ENCODE measurements at regions not wholly inside any gene's neighbourhood (a gene's known extent, or its start where the extent isn't known, plus 50 kb on each side); places are given as distances from the start of the nearest gene placed in this dataset.

DNA sequence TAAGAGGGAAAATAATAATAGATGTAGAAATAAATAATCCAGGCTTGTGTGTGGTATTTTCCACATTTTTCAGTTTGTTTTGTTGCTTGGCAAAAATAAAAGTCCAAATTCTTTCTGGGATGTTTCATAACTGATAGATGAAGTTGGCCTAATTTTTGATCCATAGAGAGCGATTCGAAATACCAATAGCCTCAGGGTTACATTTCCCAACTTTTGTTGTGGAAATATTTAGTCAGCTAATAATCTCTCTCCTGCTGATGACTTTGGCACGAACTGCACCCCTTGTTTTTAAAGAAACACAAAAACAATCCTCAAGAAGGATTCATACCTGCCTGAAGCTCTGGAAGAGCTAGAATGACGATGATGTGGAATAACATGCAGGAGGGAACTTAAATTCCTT, 483.2 kb downstream of the ADRA2A start:
- Mint-ChIP-seq H3K36me3 (ENCODE audit: insufficient read depth, unreplicated experiment) (no peaks in the 10 kb centered on the region), H3K27me3 (ENCODE audit: unreplicated experiment) (no peaks in the 10 kb centered on the region), H3K27ac (ENCODE audit: unreplicated experiment) (no peak overlapping the region), H3K4me3 (ENCODE audit: low read depth, unreplicated experiment) (no peak overlapping the region), H3K4me1 (ENCODE audit: low read depth, unreplicated experiment) (no peaks in the 10 kb centered on the region), H3K9me3 (ENCODE audit: low read depth, unreplicated experiment) (peaks cover 2% of the 10 kb centered on the region)
- BruUV-seq (replicated peaks) = no TSS peak
- intact Hi-C loops (cut with micrococcal nuclease; ENCODE audit: unreplicated experiment) = no loop called here
- CTCF ChIA-PET = no interaction called here
- no peak for DNase-seq
- TF ChIP-seq, protein P1, sequence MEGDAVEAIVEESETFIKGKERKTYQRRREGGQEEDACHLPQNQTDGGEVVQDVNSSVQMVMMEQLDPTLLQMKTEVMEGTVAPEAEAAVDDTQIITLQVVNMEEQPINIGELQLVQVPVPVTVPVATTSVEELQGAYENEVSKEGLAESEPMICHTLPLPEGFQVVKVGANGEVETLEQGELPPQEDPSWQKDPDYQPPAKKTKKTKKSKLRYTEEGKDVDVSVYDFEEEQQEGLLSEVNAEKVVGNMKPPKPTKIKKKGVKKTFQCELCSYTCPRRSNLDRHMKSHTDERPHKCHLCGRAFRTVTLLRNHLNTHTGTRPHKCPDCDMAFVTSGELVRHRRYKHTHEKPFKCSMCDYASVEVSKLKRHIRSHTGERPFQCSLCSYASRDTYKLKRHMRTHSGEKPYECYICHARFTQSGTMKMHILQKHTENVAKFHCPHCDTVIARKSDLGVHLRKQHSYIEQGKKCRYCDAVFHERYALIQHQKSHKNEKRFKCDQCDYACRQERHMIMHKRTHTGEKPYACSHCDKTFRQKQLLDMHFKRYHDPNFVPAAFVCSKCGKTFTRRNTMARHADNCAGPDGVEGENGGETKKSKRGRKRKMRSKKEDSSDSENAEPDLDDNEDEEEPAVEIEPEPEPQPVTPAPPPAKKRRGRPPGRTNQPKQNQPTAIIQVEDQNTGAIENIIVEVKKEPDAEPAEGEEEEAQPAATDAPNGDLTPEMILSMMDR (IDR thresholded peaks at IDR 0.05; ENCODE audit: unreplicated experiment) = no peak

DNA sequence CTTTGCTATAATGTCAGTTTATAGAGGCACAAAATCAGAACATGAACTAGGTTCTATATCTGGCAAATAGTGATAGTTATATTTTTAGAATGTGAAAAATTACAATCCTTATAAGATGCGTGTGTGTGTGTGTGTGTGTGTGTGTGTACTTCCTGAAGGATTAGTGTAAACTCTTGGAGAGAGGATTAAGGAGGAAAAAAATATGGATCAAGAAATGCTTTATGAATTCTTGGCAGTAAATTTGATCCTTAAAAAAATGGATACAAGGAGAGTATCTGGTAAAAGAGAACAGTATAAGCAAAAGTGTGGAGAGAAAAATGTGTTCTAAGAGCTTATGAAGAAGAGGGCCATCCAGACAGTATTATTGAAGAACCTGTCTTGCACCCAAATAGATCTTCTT, 484.3 kb downstream of the ADRA2A start:
- H3K9me3 Mint-ChIP-seq (ENCODE audit: low read depth, unreplicated experiment) = peaks cover 2% of the 10 kb centered on the region

DNA sequence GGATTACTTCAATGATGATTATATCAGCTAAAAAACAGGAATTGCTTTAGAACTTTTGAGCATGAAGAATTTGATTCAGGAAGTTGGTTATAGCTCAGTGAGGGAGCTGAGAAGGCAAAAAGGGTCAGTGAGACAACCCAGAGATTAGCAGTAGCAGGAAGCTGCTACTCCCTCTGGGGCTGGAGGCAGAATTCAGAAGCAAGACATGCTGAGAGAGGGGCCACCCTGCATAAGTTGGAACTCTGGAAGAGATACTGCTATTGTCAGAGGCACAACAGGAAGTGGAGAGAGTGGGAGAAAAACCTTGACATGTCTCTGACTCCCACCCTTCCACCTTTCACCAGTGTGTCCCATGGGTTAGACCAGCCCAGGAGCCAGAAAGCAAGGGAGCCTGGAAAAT, 488.7 kb downstream of the ADRA2A start:
- H3K9me3 Mint-ChIP-seq (ENCODE audit: low read depth, unreplicated experiment) = peaks cover 5% of the 10 kb centered on the region
- H3K27ac Mint-ChIP-seq (ENCODE audit: unreplicated experiment) = no peak overlapping the region
- no peaks in the 10 kb centered on the region for H3K36me3 Mint-ChIP-seq (ENCODE audit: insufficient read depth, unreplicated experiment)
- CTCF ChIA-PET = no interaction called here
- H3K4me1 Mint-ChIP-seq (ENCODE audit: low read depth, unreplicated experiment) = no peaks in the 10 kb centered on the region
- BruUV-seq (replicated peaks) = no TSS peak
- TF ChIP-seq, protein P1 (IDR thresholded peaks at IDR 0.05; ENCODE audit: unreplicated experiment) = no peak
- DNase-seq = no peak
- H3K4me3 Mint-ChIP-seq (ENCODE audit: low read depth, unreplicated experiment) = no peak overlapping the region
- no peaks in the 10 kb centered on the region for H3K27me3 Mint-ChIP-seq (ENCODE audit: unreplicated experiment)
- intact Hi-C loops (cut with micrococcal nuclease; ENCODE audit: unreplicated experiment) = no loop called here

More for the DNA sequence above, 484.3 kb downstream of the ADRA2A start:
- Mint-ChIP-seq H3K4me3 (ENCODE audit: low read depth, unreplicated experiment) (no peak overlapping the region), H3K27ac (ENCODE audit: unreplicated experiment) (no peak overlapping the region), H3K27me3 (ENCODE audit: unreplicated experiment) (no peaks in the 10 kb centered on the region), H3K36me3 (ENCODE audit: insufficient read depth, unreplicated experiment) (no peaks in the 10 kb centered on the region), H3K4me1 (ENCODE audit: low read depth, unreplicated experiment) (no peaks in the 10 kb centered on the region)
- no TSS peak for BruUV-seq (replicated peaks)
- TF ChIP-seq, protein P1 (IDR thresholded peaks at IDR 0.05; ENCODE audit: unreplicated experiment) = no peak
- no peak for DNase-seq
- CTCF ChIA-PET = no interaction called here
- intact Hi-C loops (cut with micrococcal nuclease; ENCODE audit: unreplicated experiment) = no loop called here

DNA sequence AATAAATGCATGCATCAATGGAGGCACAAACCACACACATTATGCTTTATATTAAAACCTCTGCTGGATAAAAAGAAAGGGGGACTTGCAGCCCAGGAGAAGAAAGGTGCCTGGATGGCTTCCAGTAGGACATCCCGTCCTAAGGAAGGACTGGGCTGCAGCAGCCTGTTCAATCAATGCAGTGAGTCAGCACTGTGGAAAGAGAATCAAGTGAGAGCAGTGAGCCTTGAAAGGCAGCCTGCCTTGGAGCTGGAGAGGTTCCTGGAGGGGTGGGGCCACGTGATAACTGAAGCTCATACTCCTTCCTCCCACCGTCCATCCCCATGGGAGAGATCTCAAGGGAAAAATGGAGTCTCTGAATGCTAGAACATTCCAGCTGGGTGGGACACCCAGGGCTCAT, 501.2 kb downstream of the ADRA2A start:
- BruUV-seq (replicated peaks) = no TSS peak
- no peak for DNase-seq
- no peak overlapping the region for H3K27ac Mint-ChIP-seq (ENCODE audit: unreplicated experiment)
- CTCF ChIA-PET = no interaction called here
- H3K36me3 Mint-ChIP-seq (ENCODE audit: insufficient read depth, unreplicated experiment) = no peaks in the 10 kb centered on the region
- peaks cover 8% of the 10 kb centered on the region for H3K9me3 Mint-ChIP-seq (ENCODE audit: low read depth, unreplicated experiment)
- H3K4me1 Mint-ChIP-seq (ENCODE audit: low read depth, unreplicated experiment) = no peaks in the 10 kb centered on the region
- intact Hi-C loops (cut with micrococcal nuclease; ENCODE audit: unreplicated experiment) = no loop called here
- TF ChIP-seq, protein P1 (IDR thresholded peaks at IDR 0.05; ENCODE audit: unreplicated experiment) = no peak
- no peak overlapping the region for H3K4me3 Mint-ChIP-seq (ENCODE audit: low read depth, unreplicated experiment)
- H3K27me3 Mint-ChIP-seq (ENCODE audit: unreplicated experiment) = no peaks in the 10 kb centered on the region

DNA sequence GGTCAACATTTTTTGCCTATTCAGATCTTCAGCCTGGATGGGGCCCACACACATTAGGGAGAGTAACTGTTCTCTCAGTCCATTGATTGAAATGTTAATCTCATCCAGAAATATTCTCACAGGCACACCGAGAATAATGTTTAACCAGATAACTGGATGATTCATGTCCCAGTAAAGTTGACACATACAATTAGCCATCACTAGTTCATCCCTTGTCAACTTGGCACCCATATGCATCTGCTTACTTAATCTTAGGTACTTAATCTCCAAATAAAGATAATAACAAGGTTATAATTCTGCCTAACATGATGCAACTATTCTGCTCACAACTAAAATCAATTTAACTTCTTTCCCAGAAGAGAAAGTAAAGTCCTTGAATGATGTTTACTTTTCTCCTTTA, 502.6 kb downstream of the ADRA2A start:
- no peak for DNase-seq
- CTCF ChIA-PET = no interaction called here
- intact Hi-C loops (cut with micrococcal nuclease; ENCODE audit: unreplicated experiment) = no loop called here
- peaks cover 8% of the 10 kb centered on the region for H3K9me3 Mint-ChIP-seq (ENCODE audit: low read depth, unreplicated experiment)
- H3K27ac Mint-ChIP-seq (ENCODE audit: unreplicated experiment) = no peak overlapping the region
- no peaks in the 10 kb centered on the region for H3K4me1 Mint-ChIP-seq (ENCODE audit: low read depth, unreplicated experiment)
- TF ChIP-seq, protein P1 (IDR thresholded peaks at IDR 0.05; ENCODE audit: unreplicated experiment) = no peak
- H3K4me3 Mint-ChIP-seq (ENCODE audit: low read depth, unreplicated experiment) = no peak overlapping the region
- H3K36me3 Mint-ChIP-seq (ENCODE audit: insufficient read depth, unreplicated experiment) = no peaks in the 10 kb centered on the region
- no TSS peak for BruUV-seq (replicated peaks)
- no peaks in the 10 kb centered on the region for H3K27me3 Mint-ChIP-seq (ENCODE audit: unreplicated experiment)
